Stimulated activated CD8-positive, alpha-beta memory T cell treated with anti-CD3 and anti-CD28 coated beads, Interleukin-15, amount 100 ng/mL, for 4 hours (primary cell): ENCODE measurements at regions not wholly inside any gene's neighbourhood (a gene's known extent, or its start where the extent isn't known, plus 50 kb on each side); places are given as distances from the start of the nearest gene placed in this dataset.
"Not testable (repeated sequence)": the region's sequence is repeated elsewhere in the genome, so short reads cannot be mapped to it uniquely, and the experiment has no call there.

ENCODE experiments used
- DNase-seq, 2 donors: peaks; one replicate each; pipeline ENCODE4 v3.0.0-alpha.2; 2020; ENCODE audit warnings: low read depth in 2 of 2

DNA sequence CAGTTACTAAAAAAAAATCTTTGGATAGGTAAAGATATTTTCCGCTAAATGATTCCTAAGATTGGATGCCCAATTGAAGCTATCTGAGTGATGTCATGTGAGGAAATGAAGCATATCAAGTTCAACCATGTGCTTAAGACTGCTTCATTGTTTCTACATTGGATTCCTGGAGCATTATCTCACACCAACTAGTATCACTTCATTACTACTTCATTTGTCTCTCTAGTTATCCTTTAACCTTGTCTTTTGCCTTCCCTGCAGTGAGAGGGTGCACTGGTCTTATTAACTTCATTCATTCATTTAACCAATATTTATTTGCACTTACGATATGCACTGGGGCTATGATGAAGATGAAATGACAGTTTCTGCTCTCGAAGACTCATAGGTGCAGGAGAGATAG, 198.1 kb downstream of the SLC38A4 start:
- no peak for DNase-seq

DNA sequence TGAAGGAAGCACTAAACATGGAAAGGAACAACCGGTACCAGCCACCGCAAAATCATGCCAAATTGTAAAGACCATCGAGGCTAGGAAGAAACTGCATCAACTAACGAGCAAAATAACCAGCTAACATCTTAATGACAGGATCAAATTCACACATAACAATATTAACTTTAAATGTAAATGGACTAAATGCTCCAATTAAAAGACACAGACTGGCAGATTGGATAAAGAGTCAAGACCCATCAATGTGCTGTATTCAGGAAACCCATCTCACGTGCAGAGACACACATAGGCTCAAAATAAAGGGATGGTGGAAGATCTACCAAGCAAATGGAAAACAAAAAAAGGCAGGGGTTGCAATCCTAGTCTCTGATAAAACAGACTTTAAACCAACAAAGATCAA, 206.3 kb downstream of the SLC38A4 start:
- DNase-seq = not testable (repeated sequence)

DNA sequence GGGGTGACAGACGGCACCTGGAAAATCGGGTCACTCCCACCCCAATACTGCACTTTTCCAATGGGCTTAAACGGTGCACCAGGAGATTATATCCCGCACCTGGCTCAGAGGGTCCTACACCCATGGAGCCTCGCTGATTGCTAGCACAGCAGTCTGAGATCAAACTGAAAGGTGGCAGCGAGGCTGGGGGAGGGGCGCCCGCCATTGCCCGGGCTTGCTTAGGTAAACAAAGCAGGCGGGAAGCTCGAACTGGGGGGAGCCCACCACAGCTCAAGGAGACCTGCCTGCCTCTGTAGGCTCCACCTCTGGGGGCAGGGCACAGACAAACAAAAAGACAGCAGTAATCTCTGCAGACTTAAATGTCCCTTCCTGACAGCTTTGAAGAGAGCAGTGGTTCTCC, 208.1 kb downstream of the SLC38A4 start:
- not testable (repeated sequence) for DNase-seq

DNA sequence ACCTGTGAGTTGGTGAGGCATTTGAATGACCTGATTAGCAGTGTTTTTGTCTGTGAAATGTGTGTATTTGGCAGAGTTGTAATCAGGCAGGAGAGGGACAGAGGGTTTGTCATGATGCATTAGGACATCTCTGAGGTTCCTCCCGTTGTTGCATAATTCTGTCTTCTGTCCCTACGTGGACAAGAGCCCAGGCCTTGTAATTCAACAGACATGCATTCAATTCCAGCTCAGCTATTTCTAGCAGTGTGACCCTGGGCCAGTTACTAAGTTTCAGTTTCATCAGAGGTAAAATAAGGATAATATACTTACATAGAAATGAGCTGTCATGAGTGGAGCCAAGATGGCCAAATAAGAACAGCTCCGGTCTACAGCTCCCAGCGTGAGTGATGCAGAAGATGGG, 208.6 kb downstream of the SLC38A4 start:
- no peak for DNase-seq

DNA sequence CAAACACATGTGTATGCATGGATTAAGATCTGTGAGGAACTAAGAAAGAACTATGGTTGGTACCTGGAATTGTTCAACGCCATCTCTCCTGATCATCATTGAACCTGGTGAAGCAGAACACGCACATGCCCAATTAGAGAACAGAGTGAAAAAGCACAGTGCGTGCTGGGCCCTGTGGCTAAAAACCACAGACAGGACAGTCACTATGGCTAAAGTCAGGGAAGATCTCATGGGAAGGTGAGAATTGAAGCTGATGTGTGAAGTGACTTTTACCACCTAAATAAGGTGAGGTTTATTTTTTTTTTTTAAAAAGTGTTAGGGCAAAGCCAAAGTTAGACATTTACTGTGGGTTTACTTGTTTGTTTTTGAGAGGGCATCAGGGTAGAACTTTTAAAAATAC, 215.0 kb downstream of the SLC38A4 start:
- DNase-seq = no peak

DNA sequence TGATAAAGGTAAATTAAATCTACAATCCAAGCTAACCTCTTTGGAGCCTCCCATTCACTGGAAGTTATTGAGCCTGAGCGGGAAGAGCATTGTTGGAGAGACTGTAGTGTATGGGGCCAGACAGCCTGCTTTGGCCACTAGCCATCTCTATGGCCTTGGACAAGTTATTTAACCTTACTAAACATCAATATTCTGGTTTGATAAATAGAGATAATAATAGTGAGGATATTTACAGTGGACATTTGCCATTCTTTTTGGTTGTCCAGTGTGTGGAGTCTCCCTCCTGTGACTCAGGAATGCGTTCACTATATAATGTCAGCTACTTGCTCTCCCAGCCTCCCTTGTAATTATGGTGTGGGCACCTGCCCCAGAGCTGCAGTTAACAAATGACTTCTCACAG, 216.1 kb downstream of the SLC38A4 start:
- DNase-seq = no peak

DNA sequence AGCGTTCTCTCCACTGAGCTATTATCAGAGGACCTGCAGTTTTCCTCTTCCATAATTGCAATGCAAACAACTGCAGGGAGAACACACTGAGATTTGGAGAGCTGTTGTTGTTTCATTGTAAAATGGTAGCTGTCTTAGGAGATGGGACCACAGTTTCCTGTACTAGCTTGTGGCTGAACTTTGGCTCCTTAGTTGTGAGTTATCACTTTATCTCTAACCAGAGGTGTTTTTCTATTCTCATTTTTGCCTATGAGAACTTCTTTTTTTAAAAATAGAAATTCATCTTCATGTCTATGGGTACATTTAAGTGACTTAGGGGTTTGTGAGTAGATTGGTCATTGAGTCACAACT, 216.5 kb downstream of the SLC38A4 start:
- no peak for DNase-seq

DNA sequence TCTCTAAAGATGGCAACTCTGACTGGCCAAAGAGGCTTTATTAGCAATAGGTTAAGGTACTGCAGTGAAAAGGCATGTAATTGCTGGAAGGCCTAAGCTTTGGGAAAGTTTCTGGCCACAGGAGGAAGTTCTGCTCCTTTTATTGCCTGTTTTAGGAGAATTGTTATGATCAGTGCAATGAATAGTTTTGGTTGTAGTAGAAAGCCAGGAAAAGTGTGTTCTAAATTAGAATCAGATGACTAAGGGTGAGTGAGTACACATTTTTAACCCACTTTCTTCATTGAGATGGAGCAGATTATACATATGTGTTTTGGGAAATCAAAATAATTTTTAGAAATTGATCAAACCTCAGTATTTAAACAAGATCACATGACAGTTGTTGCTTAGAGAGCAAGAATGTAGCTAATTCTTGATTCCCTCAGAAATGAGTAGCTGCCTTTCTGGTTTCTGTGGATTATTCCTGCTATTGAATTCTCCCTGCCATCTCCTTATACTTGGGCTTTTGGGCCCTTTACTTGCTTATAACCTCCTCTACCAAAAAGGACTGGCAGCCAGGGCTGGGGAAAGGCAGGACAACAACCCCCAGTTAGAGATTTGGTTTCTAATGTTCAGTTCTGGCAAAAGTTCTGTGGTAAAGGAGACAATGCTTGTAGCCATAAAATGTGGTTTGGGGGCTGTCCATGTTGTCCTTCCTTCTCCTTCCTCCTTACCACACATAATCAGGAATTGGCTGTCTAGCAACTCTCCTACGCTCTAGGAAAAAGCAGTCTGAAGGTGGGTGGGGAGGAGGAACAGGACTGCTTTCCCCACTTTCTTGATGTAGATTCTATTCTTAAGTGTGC, 217.1 kb downstream of the SLC38A4 start:
- no peak for DNase-seq

DNA sequence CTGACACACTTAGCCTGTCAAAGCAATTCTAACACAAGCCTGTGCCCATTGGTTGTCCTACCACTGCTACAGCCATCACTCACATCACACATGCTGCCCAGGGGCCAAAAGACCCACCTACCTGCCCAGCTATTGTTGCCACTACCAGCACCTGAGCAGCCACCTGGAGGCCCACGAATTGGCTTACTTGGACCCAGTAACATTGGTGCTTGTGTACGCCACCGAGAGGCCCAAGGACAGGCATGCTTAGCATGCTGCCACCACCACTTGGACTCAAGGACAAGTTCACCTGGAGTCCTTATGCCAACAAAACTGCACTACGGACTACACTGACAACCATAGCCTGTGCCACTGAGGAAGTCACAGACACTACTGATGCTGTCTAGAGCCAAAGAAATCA, 221.1 kb downstream of the SLC38A4 start:
- DNase-seq = no peak

DNA sequence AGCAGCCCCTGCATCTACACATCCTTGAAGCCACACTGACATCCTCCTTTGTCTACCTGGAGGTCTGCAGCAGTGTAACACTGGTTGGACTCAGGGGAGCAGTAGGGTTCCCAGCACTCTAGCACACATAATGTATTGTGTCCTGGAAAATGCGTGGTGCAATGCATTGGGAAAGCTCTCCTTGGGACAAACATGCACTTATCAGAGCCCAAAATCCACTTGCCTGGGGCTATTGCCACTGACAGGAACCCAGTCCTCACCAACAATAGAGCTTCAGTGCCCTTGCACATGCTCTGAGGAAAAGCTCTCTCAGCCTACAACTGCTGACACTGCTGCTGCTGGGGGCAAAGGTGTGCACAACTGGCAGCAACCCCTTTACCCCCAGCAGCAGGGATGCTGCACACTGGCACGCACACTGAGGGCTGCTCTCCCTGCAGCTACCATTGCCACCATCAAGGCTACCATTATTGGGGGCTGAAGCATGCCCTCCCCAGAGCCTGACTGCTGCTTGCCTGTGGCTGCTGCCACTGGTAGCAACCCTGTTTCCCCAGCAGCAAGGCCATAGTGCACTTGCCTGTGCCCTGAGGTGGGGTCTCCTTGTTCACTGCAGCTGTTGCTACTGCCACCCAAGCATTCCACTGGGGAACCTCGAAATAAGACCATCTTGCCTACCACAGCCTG, 221.9 kb downstream of the SLC38A4 start:
- DNase-seq = no peak

DNA sequence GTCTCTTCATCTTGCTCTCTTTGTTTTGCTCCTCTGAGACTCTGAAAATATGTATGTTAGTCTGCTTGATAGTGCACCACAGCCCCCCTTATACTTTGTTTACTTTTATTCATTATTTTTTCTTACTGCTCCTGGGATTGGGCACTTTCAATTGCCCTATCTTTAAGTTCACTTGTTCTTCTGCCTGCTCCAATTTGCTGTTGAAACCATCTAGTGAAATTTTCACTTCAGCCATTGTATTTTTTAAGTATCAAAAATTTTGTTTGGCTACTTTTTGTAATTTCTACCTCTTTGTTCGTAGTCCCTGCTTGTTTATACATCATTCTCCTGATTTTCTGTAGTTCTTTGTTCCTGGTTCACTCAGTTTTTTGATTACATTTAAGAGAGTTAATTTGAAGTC, 223.3 kb downstream of the SLC38A4 start:
- DNase-seq = no peak

DNA sequence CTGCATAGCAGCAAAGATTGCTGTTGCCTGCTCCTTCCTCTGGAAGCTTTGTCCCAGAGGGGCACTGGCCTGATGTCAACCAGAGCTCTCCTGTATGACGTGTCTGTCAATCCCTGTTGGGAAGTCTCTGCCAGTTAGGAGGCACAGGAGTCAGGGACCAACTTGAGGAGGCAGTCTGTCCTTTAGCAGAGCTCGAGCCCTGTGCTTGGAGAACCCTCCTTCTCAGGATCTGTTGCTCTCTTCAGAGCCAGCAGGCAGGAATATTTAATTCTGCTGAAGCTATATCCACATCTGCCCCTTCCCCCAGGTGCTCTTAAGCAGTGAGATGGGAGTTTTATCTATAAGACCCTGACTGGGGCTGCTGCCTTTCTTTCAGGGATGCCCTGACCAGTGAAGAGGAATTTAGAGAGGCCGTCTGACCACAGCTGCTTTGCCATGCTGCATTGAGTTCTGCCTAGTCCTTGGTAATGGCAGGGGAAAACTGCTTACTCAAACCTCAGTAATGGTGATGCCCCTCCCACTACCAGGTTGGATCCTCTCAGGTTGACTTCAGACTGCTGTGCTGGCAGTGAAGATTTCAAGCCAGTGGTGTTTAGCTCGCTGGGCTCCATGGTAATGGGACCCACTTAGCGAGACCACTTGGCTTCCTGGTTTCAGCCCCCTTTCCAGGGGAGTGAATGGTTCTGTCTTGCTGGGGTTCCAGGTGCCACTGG, 218.6 kb upstream of the SLC38A2 start:
- no peak for DNase-seq

DNA sequence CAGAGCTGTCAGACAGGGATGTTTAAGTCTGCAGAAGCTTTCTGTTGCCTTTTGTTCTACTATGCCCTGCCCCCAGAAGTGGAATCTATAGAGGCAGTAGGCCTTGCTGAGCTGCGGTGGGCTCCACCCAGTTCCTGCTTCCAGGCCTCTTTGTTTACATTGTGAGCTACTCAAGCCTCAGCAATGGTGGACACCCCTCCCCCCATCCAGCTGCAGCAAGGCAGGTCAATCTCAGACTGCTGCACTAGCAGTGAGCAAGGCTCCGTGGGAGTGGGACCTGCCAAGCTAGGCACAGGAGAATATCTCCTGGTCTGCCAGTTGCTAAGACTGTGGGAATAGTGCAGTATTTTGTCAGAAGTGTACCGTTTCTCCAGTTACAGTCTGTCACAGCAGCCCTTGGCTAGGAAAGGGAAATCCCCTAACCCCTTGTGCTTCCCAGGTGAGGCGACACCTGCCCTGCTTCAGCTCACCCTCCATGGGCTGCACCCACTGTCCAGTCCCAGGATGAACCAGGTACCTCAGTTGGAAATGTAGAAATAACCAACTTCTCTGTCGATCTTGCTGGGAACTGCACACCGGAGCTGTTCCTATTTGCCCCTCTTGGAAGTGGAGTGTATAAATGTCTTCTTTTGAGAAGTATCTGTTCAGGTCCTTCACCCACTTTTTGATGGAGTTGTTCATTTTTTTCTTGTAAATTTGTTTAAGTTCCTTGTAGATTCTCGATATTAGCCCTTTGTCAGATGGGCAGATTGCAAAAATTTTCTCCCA, 213.5 kb upstream of the SLC38A2 start:
- DNase-seq = no peak

DNA sequence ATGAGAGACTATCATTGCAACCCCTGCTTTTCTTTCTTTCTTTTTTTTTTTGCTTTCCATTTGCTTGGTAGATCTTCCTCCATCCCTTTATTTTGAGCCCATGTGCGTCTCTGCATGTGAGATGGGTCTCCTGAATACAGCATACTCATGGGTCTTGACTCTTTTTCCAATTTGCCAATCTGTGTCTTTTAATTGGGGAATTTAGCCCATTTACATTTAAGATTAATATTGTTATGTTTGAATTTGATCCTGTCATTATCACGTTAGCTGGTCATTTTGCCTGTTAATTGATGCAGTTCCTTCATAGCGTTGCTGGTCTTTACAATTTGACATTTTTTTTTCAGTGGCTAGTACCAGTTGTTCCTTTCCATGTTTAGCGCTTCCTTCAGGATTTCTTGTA, 211.5 kb upstream of the SLC38A2 start:
- not testable (repeated sequence) for DNase-seq

DNA sequence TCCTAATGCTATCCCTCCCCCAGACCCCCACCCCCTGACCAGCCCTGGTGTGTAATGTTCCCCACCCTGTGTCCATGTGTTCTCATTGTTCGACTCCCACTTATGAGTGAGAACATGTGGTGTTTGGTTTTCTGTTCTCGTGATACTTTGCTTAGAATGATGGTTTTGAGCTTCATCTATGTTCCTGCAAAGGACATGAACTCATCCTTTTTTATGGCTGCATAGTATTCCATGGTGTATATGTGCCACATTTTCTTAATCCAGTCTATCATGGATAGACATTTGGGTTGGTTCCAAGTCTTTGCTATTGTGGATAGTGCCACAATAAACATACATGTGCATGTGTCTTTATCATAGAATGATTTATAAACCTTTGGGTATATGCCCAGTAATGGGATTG, 209.4 kb upstream of the SLC38A2 start:
- not testable (repeated sequence) for DNase-seq

DNA sequence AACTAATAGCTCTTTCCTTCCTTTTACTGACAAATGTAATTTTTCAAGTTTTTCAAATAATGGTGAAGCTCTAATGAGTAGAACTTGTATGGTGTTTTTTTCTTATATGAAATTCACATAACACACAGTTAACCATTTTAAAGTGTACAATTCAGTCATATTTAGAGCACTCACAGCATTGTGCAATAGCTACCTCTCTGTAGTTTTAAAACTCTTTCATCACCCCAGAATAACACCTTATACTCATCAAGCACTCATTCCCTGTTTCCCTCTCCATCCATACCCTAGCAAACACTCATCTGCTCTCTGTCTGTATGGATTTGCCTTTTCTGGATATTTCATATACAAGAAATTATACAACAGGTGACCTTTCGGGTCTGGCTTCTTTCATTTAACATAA, 207.9 kb upstream of the SLC38A2 start:
- DNase-seq = no peak

DNA sequence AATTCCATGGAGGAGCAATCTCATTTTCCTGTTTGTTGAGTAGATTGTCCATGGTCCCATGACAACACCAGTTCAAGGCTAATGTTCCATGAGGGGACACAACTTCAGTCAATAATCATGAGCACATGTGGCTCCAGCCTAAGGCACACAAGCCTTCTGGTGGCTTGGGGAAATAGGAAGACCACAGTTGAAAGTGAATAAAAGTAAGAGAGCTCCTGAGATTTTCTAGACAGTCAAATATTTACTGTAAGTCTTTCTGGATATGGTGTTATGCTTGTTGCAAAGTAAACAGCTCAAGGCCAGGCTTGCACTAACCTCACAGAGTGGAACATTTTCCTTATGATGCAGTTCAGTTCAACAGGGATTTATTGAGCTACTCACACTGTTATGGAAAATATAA, 206.9 kb upstream of the SLC38A2 start:
- DNase-seq = no peak

DNA sequence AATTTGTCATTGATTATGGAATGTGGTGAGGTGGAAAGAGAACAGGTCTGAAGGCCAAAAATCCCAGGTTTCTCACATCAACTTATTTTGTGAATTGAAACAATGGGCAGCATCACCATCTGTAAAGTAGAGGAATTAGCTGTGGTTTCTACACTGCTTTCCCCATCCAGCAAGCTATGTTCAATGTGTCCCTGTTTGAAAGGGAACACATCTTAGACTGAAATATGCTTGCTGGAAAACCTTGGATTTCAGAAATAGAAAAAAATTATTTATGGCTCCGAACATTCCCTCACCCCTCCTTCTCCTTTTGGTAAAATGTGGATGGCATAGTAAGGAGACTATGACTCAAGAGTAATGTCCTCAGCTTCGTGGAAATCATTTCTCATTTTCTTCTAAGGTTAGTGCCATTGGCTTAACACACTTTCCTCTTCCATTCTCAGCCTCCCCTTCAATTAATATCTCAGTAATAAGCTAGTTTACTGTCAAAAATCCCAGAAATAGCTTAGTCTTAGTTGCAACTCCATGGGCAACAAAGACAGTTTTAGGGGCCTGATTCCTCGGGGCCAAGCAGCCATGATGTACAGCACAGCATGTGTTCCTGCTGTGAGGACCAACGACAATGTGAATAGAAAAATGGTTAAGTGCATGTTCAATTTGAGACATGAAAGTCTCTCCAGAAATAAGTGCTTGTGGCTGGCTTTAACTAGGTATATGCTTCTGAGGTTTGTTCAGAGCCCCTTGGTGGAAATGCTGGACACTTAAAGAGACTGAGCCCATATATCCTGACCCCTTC, 205.8 kb upstream of the SLC38A2 start:
- no peak for DNase-seq

DNA sequence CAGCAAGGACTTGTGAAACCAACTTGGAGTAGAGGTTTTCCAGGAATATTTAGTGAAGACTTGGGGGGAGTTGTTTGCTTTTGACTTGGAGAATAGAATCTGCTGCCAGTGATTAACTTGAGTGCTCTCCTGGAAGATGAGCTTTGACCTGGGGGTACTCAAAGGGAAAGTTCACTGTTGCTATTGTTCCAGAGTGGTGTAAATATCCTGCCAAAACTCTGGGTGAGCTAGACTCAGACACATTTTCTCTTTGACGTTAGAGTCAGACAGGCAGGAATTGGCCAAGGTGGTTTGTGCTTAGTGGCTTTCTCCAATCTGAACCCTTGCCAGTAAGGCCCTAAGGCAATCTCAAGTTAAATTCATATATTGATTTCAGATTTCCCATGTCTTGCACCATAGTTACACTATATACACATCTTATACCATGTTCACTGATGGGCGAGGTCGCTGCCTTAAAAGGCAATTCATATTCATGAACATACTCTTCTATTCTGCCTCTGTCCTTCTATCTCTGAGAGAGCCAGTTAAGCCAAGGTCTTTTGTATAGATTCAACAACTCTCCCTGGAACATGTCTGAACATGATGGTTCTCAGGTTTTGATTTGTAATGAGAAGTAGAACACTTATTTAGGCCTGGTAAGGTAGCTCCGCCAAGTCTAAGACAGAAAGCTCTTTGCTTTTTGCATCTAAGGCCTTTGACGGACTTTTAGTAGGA, 204.6 kb upstream of the SLC38A2 start:
- DNase-seq = no peak

DNA sequence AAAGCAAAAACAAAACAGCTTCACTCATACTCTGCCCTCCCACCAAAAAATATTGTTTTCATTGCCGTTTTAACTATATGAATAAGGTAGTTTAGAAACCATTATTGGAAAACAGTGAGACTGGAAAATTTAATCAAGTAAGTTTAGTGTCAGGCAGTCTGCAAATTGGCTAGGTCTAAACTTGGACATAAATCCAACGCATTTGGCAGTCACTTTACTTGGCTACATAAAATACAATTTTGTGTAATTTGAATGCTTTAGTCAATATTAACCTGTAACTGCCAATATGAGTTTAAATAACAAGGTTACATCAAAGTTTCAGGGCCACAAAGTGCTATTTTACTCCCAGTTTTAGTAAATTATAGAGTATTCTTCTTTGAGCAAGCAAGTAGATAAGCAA, 202.3 kb upstream of the SLC38A2 start:
- no peak for DNase-seq

DNA sequence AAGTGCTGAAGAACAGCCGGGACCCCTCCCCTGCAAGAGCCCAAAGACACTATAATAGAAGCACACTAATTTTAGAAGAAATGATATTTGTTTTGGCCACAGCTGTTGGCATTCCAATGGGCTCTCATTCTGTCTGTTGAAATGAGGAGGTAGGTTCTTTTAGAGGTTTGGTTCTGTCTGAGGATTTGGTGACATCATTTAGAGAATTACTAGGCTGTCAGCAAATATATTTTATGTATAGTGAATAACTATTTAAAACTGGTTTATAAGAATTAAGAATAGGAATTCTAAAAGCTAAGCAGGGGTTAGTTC, 200.7 kb upstream of the SLC38A2 start:
- no peak for DNase-seq
